ENCODE measurements at regions not wholly inside any gene's neighbourhood (a gene's known extent, or its start where the extent isn't known, plus 50 kb on each side); places are given as distances from the start of the nearest gene placed in this dataset.

- Histone ChIP-seq H3K23ac (ENCODE audit: low read depth, low read length) (no peak overlapping the region), H3K14ac (replicated peaks; ENCODE audit: low read depth, low read length) (no peak overlapping the region), H3K79me1 (ENCODE audit: low read depth in 1 of 2, low read length in 2 of 2) (no peaks in the 10 kb centered on the region), H3K18ac (ENCODE audit: low read depth, low read length) (no peak overlapping the region), H3K9me1 (ENCODE audit: insufficient read depth, low read length) (no peaks in the 10 kb centered on the region), H2AK5ac (ENCODE audit: low read depth, low read length) (no peak overlapping the region), H3K4me3 (ENCODE audit: insufficient read depth, low read depth, low read length) (no peak overlapping the region), H3K9me3 (ENCODE audit: control insufficient read depth, insufficient read depth, low read length) (no peaks in the 10 kb centered on the region), H2BK120ac (ENCODE audit: low read depth, low read length) (no peak overlapping the region), H3K56ac (ENCODE audit: extremely low read depth, insufficient read depth, low read length) (no peak overlapping the region), H2AK9ac (replicated peaks; ENCODE audit: low read depth, low read length, poor library complexity) (no peak overlapping the region), H3K4me2 (ENCODE audit: low read depth, low read length) (no peak overlapping the region), H3K36me3 (ENCODE audit: control insufficient read depth, insufficient read depth, low read length) (no peaks in the 10 kb centered on the region), H2BK20ac (ENCODE audit: low read depth, low read length) (no peak overlapping the region), H2AFZ (replicated peaks; ENCODE audit: low read length, poor library complexity) (no peak overlapping the region), H4K5ac (ENCODE audit: low read depth, low read length) (no peak overlapping the region), H2BK15ac (ENCODE audit: low read depth, low read length) (no peak overlapping the region), H3K9ac (ENCODE audit: low read depth, low read length) (no peak overlapping the region), H3K4ac (ENCODE audit: low read depth, low read length) (no peak overlapping the region), H4K20me1 (ENCODE audit: insufficient read depth, low read length) (no peaks in the 10 kb centered on the region), H4K91ac (ENCODE audit: insufficient read depth, low read depth, low read length) (no peak overlapping the region), H4K8ac (ENCODE audit: low read depth in 2 of 2, low read length in 2 of 2) (no peak overlapping the region), H3K27me3 (ENCODE audit: control insufficient read depth, insufficient read depth, low read length) (no peaks in the 10 kb centered on the region), H3K27ac (ENCODE audit: insufficient read depth, low read length) (no peak overlapping the region), H3K4me1 (ENCODE audit: control insufficient read depth, insufficient read depth, low read length) (peaks cover 3% of the 10 kb centered on the region), H2BK5ac (ENCODE audit: low read depth, low read length, poor library complexity, severe bottlenecking) (no peak overlapping the region)
- no CpG with 5 or more reads among the region's 1 CpG for WGBS, 2 experiments (ENCODE audit: extremely low coverage in 2 of 2, insufficient read length in 1 of 2)
- ChIA-PET POLR2A (ENCODE audit: unreplicated experiment) (no interaction called here), CTCF (no interaction called here)
- dilution Hi-C loops (cut with HindIII; ENCODE audit: low sequenced_read_pairs, unreplicated experiment), result no loop called here
- intact Hi-C loops (cut with micrococcal nuclease), result loop anchor here (10.0 kb wide), 2 partner anchors 312 to 598 kb away; no protein-coding TSS in a partner anchor
- in situ Hi-C loops (cut with MboI; ENCODE audit: low sequenced_read_pairs), result no loop called here
- BruUV-seq (replicated peaks), result no TSS peak
- ATAC-seq (ENCODE audit: low read depth) (no peak), DNase-seq (no peak)
- TF ChIP-seq CEBPB (IDR thresholded peaks at IDR 0.05; ENCODE audit: low read depth, low read length) (no peak), CHD1 (IDR thresholded peaks at IDR 0.05; ENCODE audit: low read depth, low read length) (no peak), RFX5 (IDR thresholded peaks at IDR 0.05; ENCODE audit: low read depth, low read length) (no peak), ELK1 (IDR thresholded peaks at IDR 0.05; ENCODE audit: borderline replicate concordance, low read depth, low read length) (no peak), BHLHE40 (IDR thresholded peaks at IDR 0.05; ENCODE audit: low read depth, low read length) (no peak), RAD21 (IDR thresholded peaks at IDR 0.05; ENCODE audit: low read length) (no peak), MAZ (IDR thresholded peaks at IDR 0.05; ENCODE audit: borderline replicate concordance, low read depth, low read length) (no peak), MAFK (IDR thresholded peaks at IDR 0.05; ENCODE audit: low read depth, low read length) (no peak), MXI1 (IDR thresholded peaks at IDR 0.05; ENCODE audit: borderline replicate concordance, low read depth, low read length) (no peak), FOS (IDR thresholded peaks at IDR 0.05; ENCODE audit: low read depth, low read length) (no peak), RCOR1 (IDR thresholded peaks at IDR 0.05; ENCODE audit: insufficient replicate concordance, low read length) (no peak), CTCF (conservative IDR thresholded peaks at IDR 0.05; ENCODE audit: low read depth, low read length) (no peak)
These were observed 219.9 kb upstream of the ANKRD50 start for GRCh38 chr4:124932447-124932846.

Measured in IMR-90 (cell line).